Left lung (tissue), 4 donors: ENCODE measurements at regions not wholly inside any gene's neighbourhood (a gene's known extent, or its start where the extent isn't known, plus 50 kb on each side); places are given as distances from the start of the nearest gene placed in this dataset.

ENCODE experiments used
- ATAC-seq: fragments of 200-7000 bp; cut with Tn5 transposase; one replicate; pipeline ENCODE4 v1.9.1; 2020; ENCODE audit warnings: moderate library complexity
- DNase-seq, 4 donors: peaks; one replicate each; pipeline ENCODE4 v3.0.0-alpha.2; 2013 to 2020
- H3K27ac ChIP-seq, 2 donors: fragments of 200-600 bp; sonication (generic) in 1 of 2; one replicate each; pipeline versions ENCODE4 v1.5.0 to v1.8.0; 2020 to 2021
- H3K27me3 ChIP-seq, 2 donors: fragments of 200-600 bp; sonication (generic) in 1 of 2; one replicate each; pipeline versions ENCODE4 v1.5.0 to v1.8.0; 2020 to 2021
- H3K36me3 ChIP-seq, 2 donors: fragments of 200-600 bp; sonication (generic) in 1 of 2; one replicate each; pipeline versions ENCODE4 v1.5.0 to v1.8.0; 2020 to 2021
- H3K4me1 ChIP-seq, 2 donors: fragments of 200-600 bp; one replicate each; pipeline ENCODE4 v1.8.0; 2021
- H3K4me3 ChIP-seq, 2 donors: fragments of 200-600 bp; sonication (generic) in 1 of 2; one replicate each; pipeline versions ENCODE4 v1.5.0 to v1.8.0; 2020 to 2021; ENCODE audit warnings: mild to moderate bottlenecking in 1 of 2
- H3K9me3 ChIP-seq, 2 donors: fragments of 200-600 bp; sonication (generic) in 1 of 2; one replicate each; pipeline versions ENCODE4 v1.5.0 to v1.8.0; 2020 to 2021
- intact Hi-C, 2 donors: fragments of 100-400 bp; cut with DNase I; formaldehyde crosslinking; loops; one replicate each; pipeline versions ENCODE4 v1.11.2 to v1.14.2; 2022
- TF ChIP-seq, protein P1 (sequence below), 2 donors: fragments of 200-600 bp; sonication (generic) in 1 of 2; IDR thresholded peaks; one replicate each; pipeline versions ENCODE4 v1.5.0 to v1.8.0; 2021; ENCODE audit warnings: antibody characterized with exemption in 2 of 2
- donor health status: DM: no; HTN: yes; CAD: no.
- donor health status: DM: no; HTN: no; CAD: no.

DNA sequence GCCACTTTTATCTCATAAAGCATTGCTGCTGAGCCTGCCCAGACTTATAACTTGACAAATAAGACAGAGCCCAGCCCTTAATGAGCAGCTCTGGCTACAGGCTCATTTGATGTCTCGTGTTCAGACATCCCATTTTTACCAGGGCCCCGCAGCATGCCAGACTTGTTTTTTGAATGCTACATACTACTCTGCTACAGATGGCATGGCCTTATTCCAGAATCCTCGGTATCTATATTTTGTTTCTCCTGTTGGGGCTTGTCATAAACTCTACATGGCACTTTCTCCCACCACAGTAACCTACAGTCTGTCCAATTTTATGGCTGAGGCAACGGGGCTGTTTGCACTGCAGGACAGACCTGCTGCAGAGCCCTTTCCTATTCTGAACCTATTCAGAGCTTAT is 179.0 kb upstream of the DDX18 start:
- no peak for DNase-seq
- intact Hi-C loops = no loop called here

DNA sequence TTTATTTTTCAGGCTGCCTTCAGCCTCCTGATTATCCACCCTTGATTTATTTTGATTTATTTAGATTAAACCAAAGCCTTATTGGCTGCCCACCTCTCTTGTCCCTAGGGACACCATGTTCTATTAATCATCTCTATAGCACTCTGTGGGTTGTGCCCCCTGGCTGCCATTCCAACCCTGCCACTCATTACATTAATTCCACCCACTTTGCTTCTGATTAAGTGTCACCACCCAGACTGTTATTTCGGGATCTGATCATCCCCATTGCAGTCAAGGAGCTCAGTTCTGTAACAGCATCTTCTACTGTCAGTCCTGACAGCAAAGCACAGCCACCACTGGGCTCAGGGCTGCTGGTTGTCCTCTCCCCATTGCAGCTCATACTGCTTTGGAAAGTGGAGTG is 175.1 kb upstream of the DDX18 start:
- no peak for ATAC-seq
- Histone ChIP-seq H3K36me3 (no peaks in the 10 kb centered on the region), H3K4me1 (no peaks in the 10 kb centered on the region), H3K9me3 (peaks cover 0 to 3% of the 10 kb centered on the region in 2 donors), H3K27ac (no peak overlapping the region), H3K4me3 (no peak overlapping the region), H3K27me3 (no peaks in the 10 kb centered on the region)
- intact Hi-C loops = no loop called here
- DNase-seq = no peak
- TF ChIP-seq, protein P1, sequence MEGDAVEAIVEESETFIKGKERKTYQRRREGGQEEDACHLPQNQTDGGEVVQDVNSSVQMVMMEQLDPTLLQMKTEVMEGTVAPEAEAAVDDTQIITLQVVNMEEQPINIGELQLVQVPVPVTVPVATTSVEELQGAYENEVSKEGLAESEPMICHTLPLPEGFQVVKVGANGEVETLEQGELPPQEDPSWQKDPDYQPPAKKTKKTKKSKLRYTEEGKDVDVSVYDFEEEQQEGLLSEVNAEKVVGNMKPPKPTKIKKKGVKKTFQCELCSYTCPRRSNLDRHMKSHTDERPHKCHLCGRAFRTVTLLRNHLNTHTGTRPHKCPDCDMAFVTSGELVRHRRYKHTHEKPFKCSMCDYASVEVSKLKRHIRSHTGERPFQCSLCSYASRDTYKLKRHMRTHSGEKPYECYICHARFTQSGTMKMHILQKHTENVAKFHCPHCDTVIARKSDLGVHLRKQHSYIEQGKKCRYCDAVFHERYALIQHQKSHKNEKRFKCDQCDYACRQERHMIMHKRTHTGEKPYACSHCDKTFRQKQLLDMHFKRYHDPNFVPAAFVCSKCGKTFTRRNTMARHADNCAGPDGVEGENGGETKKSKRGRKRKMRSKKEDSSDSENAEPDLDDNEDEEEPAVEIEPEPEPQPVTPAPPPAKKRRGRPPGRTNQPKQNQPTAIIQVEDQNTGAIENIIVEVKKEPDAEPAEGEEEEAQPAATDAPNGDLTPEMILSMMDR (IDR thresholded peaks at IDR 0.05) = no peak

More for the DNA sequence above, 179.0 kb upstream of the DDX18 start:
- TF ChIP-seq, protein P1 (IDR thresholded peaks at IDR 0.05) = no peak
- no peaks in the 10 kb centered on the region for H3K4me1 ChIP-seq
- H3K4me3 ChIP-seq = no peak overlapping the region
- H3K27me3 ChIP-seq = no peaks in the 10 kb centered on the region
- peaks cover 0 to 3% of the 10 kb centered on the region in 2 donors for H3K9me3 ChIP-seq
- no peaks in the 10 kb centered on the region for H3K36me3 ChIP-seq
- H3K27ac ChIP-seq = no peak overlapping the region
- ATAC-seq = no peak

DNA sequence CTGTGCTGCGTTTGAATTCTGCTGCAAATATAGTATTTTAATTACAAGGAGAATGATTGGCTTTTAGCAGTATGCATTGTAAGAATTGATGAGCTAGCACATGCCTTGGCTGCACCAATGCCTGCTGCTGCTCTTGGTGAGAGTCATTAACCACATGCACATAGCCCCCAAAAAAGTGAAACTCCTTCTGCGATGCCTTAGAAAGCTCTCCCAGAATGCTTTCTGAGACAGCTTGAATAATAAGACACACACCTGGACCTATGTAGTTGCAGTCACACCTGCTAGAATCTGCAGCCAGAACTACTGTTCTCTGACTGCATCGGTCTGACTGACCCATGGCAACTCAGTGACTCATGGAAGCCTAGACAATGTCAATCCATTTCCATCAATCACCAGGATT is 170.1 kb upstream of the DDX18 start:
- TF ChIP-seq, protein P1 (IDR thresholded peaks at IDR 0.05) = no peak
- Histone ChIP-seq H3K4me1 (no peaks in the 10 kb centered on the region), H3K4me3 (no peak overlapping the region), H3K36me3 (no peaks in the 10 kb centered on the region), H3K27ac (no peak overlapping the region), H3K27me3 (no peaks in the 10 kb centered on the region), H3K9me3 (no peaks in the 10 kb centered on the region)
- intact Hi-C loops = no loop called here
- ATAC-seq (no peak), DNase-seq (no peak)

DNA sequence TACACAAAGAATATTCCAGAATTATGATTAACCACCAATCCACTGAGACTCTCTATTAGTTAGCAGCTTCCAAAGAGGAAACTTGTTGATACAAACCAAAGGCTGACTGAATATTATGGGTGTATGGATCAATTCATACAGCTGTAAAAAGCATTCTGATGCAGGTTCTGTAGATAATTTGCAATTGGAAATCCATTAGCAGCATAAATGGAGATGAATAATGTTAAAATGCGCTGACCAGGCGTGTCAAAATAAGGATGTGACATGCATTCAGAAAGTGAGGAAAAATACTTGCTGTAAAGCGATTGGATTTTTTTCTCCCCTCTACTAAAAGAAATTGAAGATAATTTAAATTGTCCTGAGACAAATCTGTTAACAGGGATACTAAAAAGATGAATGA is 169.0 kb upstream of the DDX18 start:
- no peak for ATAC-seq
- no peaks in the 10 kb centered on the region for H3K4me1 ChIP-seq
- H3K9me3 ChIP-seq = no peaks in the 10 kb centered on the region
- no peaks in the 10 kb centered on the region for H3K36me3 ChIP-seq
- no peaks in the 10 kb centered on the region for H3K27me3 ChIP-seq
- DNase-seq = no peak
- H3K4me3 ChIP-seq = no peak overlapping the region
- intact Hi-C loops = no loop called here
- TF ChIP-seq, protein P1 (IDR thresholded peaks at IDR 0.05) = no peak
- H3K27ac ChIP-seq = no peak overlapping the region

DNA sequence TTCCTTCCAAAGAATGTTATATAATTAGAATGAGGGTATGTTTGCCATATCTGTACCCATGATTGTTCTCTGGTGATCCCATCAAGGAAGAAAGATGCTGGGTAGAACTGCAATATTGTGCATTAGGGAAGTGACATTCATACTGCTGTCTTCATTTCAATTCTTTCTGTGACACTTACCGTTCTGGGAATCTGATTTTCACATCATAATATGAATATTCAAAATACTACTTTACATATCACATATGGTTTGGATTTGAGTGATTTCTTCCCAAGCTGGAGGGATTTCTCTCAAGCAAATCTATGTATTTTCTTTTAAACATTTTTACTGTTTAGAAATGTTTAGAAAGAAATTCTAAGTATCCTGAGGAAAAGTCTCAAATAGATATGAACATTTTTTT is 168.4 kb upstream of the DDX18 start:
- no peak for ATAC-seq
- no peaks in the 10 kb centered on the region for H3K36me3 ChIP-seq
- no peak overlapping the region for H3K4me3 ChIP-seq
- H3K27ac ChIP-seq = no peak overlapping the region
- no peaks in the 10 kb centered on the region for H3K27me3 ChIP-seq
- no peaks in the 10 kb centered on the region for H3K9me3 ChIP-seq
- no peaks in the 10 kb centered on the region for H3K4me1 ChIP-seq
- TF ChIP-seq, protein P1 (IDR thresholded peaks at IDR 0.05) = no peak
- DNase-seq = no peak
- intact Hi-C loops = no loop called here
